ENCODE measurements at regions not wholly inside any gene's neighbourhood (a gene's known extent, or its start where the extent isn't known, plus 50 kb on each side); places are given as distances from the start of the nearest gene placed in this dataset.

GRCh38 chr1:72942008-72942407, 659.7 kb upstream of the NEGR1 start:
- no peak for TF ChIP-seq CTCF (IDR thresholded peaks at IDR 0.05; ENCODE audit: extremely low read depth in 1 of 2, insufficient read depth in 1 of 2, low read depth in 1 of 2, low read length in 2 of 2)
- TF ChIP-seq POLR2A (IDR thresholded peaks at IDR 0.05; ENCODE audit: low read depth, low read length), result no peak
- no peak for TF ChIP-seq MAX (IDR thresholded peaks at IDR 0.05; ENCODE audit: insufficient read depth, insufficient read length)
- no peak for TF ChIP-seq POLR2AphosphoS5 (IDR thresholded peaks at IDR 0.05; ENCODE audit: insufficient read depth, low read depth, low read length)

Measured in endothelial cell of umbilical vein (primary cell).